Hepatocyte (in vitro differentiated cells): ENCODE measurements at regions not wholly inside any gene's neighbourhood (a gene's known extent, or its start where the extent isn't known, plus 50 kb on each side); places are given as distances from the start of the nearest gene placed in this dataset.

ENCODE experiments used
- CTCF ChIP-seq: fragments of 200-600 bp; sonication (generic); IDR thresholded peaks from 2 replicates; pipeline ENCODE4 v1.5.1; 2016; ENCODE audit warnings: antibody characterized with exemption, mild to moderate bottlenecking; ENCODE audit not compliant: poor library complexity
- EZH2 ChIP-seq: fragments of 200-600 bp; sonication (generic); IDR thresholded peaks from 2 replicates; pipeline ENCODE4 v1.6.1; 2016; ENCODE audit warnings: antibody characterized with exemption, mild to moderate bottlenecking, borderline replicate concordance

- TF ChIP-seq CTCF (no peak), EZH2 (no peak)
Measured at GRCh38 chr10:43881657-43882056, 233.0 kb upstream of the ZNF32 start.
